RKO (cell line): ENCODE measurements at regions not wholly inside any gene's neighbourhood (a gene's known extent, or its start where the extent isn't known, plus 50 kb on each side); places are given as distances from the start of the nearest gene placed in this dataset.
"Not testable (repeated sequence)": the region's sequence is repeated elsewhere in the genome, so short reads cannot be mapped to it uniquely, and the experiment has no call there.

ENCODE experiments used
- DNase-seq: peaks from one replicate; pipeline ENCODE4 v3.0.0-alpha.2; 2016; ENCODE audit warnings: low spot score

DNA sequence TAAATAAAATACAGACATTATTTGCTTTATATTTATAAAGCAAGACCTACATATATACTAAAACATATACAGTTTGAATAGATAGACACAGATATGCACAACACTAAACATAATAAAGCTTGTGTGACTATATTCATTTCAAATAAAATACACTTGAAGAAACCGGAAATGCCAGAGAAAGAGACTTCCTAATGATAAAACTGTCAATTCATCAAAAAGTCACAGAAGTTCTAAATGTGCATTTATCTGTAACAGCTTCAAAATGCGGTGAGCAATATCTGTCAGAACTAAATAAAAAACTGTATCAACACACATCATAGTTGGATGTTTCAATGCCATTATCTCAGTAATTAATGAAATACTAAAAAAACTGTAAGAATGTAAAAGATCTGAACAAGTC, 60.6 kb upstream of the CTSV start:
- not testable (repeated sequence) for DNase-seq

GRCh38 chr9:97096793-97097192, 57.9 kb upstream of the CTSV start:
- DNase-seq = no peak

DNA sequence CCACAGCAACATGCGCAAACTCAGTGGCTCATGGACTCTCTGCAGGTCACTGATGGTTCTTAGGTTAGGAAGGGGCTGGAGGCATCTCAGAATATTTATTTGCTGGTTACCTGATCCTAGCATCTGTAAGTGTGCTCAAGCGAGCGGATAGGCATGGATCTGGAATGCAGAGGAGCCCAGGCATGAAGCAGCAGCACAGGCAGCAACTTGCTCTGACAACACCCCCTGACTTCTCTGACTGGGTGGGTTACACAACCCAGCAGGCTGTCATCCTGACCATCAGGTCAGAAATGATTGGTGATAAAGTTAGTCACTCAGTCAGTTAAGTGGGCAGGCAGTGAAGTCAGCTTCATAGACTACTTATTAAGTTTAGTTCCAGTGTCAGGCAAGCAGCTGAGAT, 50.4 kb upstream of the CTSV start:
- not testable (repeated sequence) for DNase-seq
